IMR-90 (cell line): ENCODE measurements at regions not wholly inside any gene's neighbourhood (a gene's known extent, or its start where the extent isn't known, plus 50 kb on each side); places are given as distances from the start of the nearest gene placed in this dataset.
A peak's percentile ranks its signal among the peaks of the same experiment; 100 is the strongest.

Experiments used
- ATAC-seq: fragments of 200-7000 bp; cut with Tn5 transposase; 2 replicates; pipeline ENCODE4 v1.9.1; 2020; ENCODE audit warnings: low read depth, mild to moderate bottlenecking, moderate library complexity
- BruUV-seq: library from RNA; stranded (reverse); fragments of 400-500 nt; replicated peaks from 2 replicates; lab custom pipeline; 2021; lab: Mats Ljungman, UMichigan
- CTCF ChIA-PET: fragments of 300-600 bp; formaldehyde crosslinking; extraction: SDS; loops from one replicate; lab custom pipeline; 2021; ENCODE audit warnings: antibody characterized with exemption; lab: Yijun Ruan, JAX
- POLR2A ChIA-PET: fragments of 300-600 bp; sonication (Branson Sonifier 250); formaldehyde crosslinking; loops from one replicate; lab custom pipeline; 2022; ENCODE audit warnings: antibody characterized with exemption; ENCODE audit not compliant: unreplicated experiment; lab: Charles Lee
- DNase-seq: peaks from one replicate; pipeline ENCODE4 v3.0.0; 2013
- H2AFZ ChIP-seq: replicated peaks from 2 replicates; pipeline ENCODE3; 2013; ENCODE audit warnings: low read length, mild to moderate bottlenecking; ENCODE audit not compliant: poor library complexity
- H2AK5ac ChIP-seq: 2 replicates; pipeline ENCODE4 v1.6.1; 2013; ENCODE audit warnings: low read depth, low read length, inconsistent platforms
- H2AK9ac ChIP-seq: replicated peaks from 2 replicates; pipeline ENCODE3; 2013; ENCODE audit warnings: mild to moderate bottlenecking, low read depth, low read length, moderate library complexity; ENCODE audit not compliant: poor library complexity
- H2BK120ac ChIP-seq: 2 replicates; pipeline ENCODE4 v1.6.1; 2013; ENCODE audit warnings: low read depth, low read length, inconsistent platforms
- H2BK15ac ChIP-seq: 3 replicates; pipeline ENCODE4 v1.6.1; 2013; ENCODE audit warnings: low read depth, low read length, inconsistent platforms
- H2BK20ac ChIP-seq: 2 replicates; pipeline ENCODE4 v1.6.1; 2013; ENCODE audit warnings: low read depth, mild to moderate bottlenecking, inconsistent platforms, low read length, moderate library complexity
- H2BK5ac ChIP-seq: 2 replicates; pipeline ENCODE4 v1.6.1; 2013; ENCODE audit warnings: mild to moderate bottlenecking, low read depth, low read length, inconsistent platforms; ENCODE audit not compliant: poor library complexity, severe bottlenecking
- H3K14ac ChIP-seq: replicated peaks from 2 replicates; pipeline ENCODE4 v1.6.1; 2013; ENCODE audit warnings: low read depth, low read length, inconsistent platforms
- H3K18ac ChIP-seq: 2 replicates; pipeline ENCODE4 v1.6.1; 2013; ENCODE audit warnings: low read depth, low read length, control low read depth
- H3K23ac ChIP-seq: 2 replicates; pipeline ENCODE4 v1.6.1; 2013; ENCODE audit warnings: low read depth, low read length, inconsistent platforms
- H3K27ac ChIP-seq: 2 replicates; pipeline ENCODE4 v1.5.1; 2013; ENCODE audit warnings: mild to moderate bottlenecking, control low read depth, low read length; ENCODE audit not compliant: insufficient read depth
- H3K27me3 ChIP-seq: 2 replicates; pipeline ENCODE4 v1.6.1; 2013; ENCODE audit warnings: low read length; ENCODE audit not compliant: control insufficient read depth, insufficient read depth
- H3K36me3 ChIP-seq: 2 replicates; pipeline ENCODE4 v1.6.1; 2013; ENCODE audit warnings: low read length, mixed read lengths; ENCODE audit not compliant: control insufficient read depth, insufficient read depth
- H3K4ac ChIP-seq: 2 replicates; pipeline ENCODE4 v1.6.1; 2013; ENCODE audit warnings: low read depth, low read length, inconsistent platforms
- H3K4me1 ChIP-seq: 2 replicates; pipeline ENCODE4 v1.6.1; 2013; ENCODE audit warnings: low read length, mixed read lengths; ENCODE audit not compliant: control insufficient read depth, insufficient read depth
- H3K4me2 ChIP-seq: 2 replicates; pipeline ENCODE4 v1.6.1; 2013; ENCODE audit warnings: low read depth, mild to moderate bottlenecking, control low read depth, low read length, moderate library complexity
- H3K4me3 ChIP-seq: 2 replicates; pipeline ENCODE4 v1.5.1; 2013; ENCODE audit warnings: low read depth, mild to moderate bottlenecking, control low read depth, low read length, moderate library complexity; ENCODE audit not compliant: insufficient read depth
- H3K56ac ChIP-seq: 2 replicates; pipeline ENCODE4 v1.6.1; 2013; ENCODE audit warnings: low read length, inconsistent platforms; ENCODE audit not compliant: insufficient read depth; ENCODE audit errors: extremely low read depth
- H3K79me1 ChIP-seq, 2 experiments: 2 replicates each; pipeline ENCODE4 v1.6.1; 2013; ENCODE audit warnings: low read length in 2 of 2, inconsistent platforms in 1 of 2, low read depth in 1 of 2
- H3K9ac ChIP-seq: 2 replicates; pipeline ENCODE4 v1.6.1; 2013; ENCODE audit warnings: low read depth, low read length, control low read depth
- H3K9me1 ChIP-seq: 2 replicates; pipeline ENCODE4 v1.6.1; 2013; ENCODE audit warnings: low read length, inconsistent platforms; ENCODE audit not compliant: insufficient read depth
- H3K9me3 ChIP-seq: 2 replicates; pipeline ENCODE4 v1.6.1; 2013; ENCODE audit warnings: low read length; ENCODE audit not compliant: control insufficient read depth, insufficient read depth
- H4K20me1 ChIP-seq: 2 replicates; pipeline ENCODE4 v1.6.1; 2013; ENCODE audit warnings: low read length, inconsistent platforms; ENCODE audit not compliant: insufficient read depth
- H4K5ac ChIP-seq: 2 replicates; pipeline ENCODE4 v1.6.1; 2013; ENCODE audit warnings: mild to moderate bottlenecking, low read depth, low read length, control low read depth
- H4K8ac ChIP-seq, 2 experiments: 2 replicates each; pipeline ENCODE4 v1.6.1; 2013; ENCODE audit warnings: low read depth in 2 of 2, low read length in 2 of 2, control low read depth in 1 of 2, inconsistent platforms in 1 of 2
- H4K91ac ChIP-seq: 2 replicates; pipeline ENCODE4 v1.6.1; 2013; ENCODE audit warnings: low read depth, low read length, inconsistent platforms; ENCODE audit not compliant: insufficient read depth
- BHLHE40 ChIP-seq: fragments of 150-350 bp; IDR thresholded peaks from 2 replicates; pipeline ENCODE4 v1.6.1; 2016; ENCODE audit warnings: mild to moderate bottlenecking, low read depth, low read length
- CEBPB ChIP-seq: IDR thresholded peaks from 2 replicates; pipeline ENCODE4 v1.6.1; 2012; ENCODE audit warnings: low read depth, low read length, improper control_type of control experiment
- CTCF ChIP-seq: conservative IDR thresholded peaks from 2 replicates; pipeline ENCODE4 v1.5.1; 2012; ENCODE audit warnings: mild to moderate bottlenecking, low read depth, low read length, improper control_type of control experiment
- ELK1 ChIP-seq: fragments of 150-350 bp; IDR thresholded peaks from 2 replicates; pipeline ENCODE4 v1.6.1; 2016; ENCODE audit warnings: low read depth, mild to moderate bottlenecking, low read length, moderate library complexity, borderline replicate concordance
- FOS ChIP-seq: fragments of 150-350 bp; IDR thresholded peaks from 2 replicates; pipeline ENCODE4 v1.6.1; 2016; ENCODE audit warnings: low read depth, low read length
- MAFK ChIP-seq: IDR thresholded peaks from 2 replicates; pipeline ENCODE4 v1.6.1; 2012; ENCODE audit warnings: low read depth, low read length, improper control_type of control experiment
- MAZ ChIP-seq: IDR thresholded peaks from 2 replicates; pipeline ENCODE4 v1.6.1; 2012; ENCODE audit warnings: low read depth, mild to moderate bottlenecking, low read length, improper control_type of control experiment, moderate library complexity, borderline replicate concordance
- MXI1 ChIP-seq: IDR thresholded peaks from 2 replicates; pipeline ENCODE4 v1.6.1; 2012; ENCODE audit warnings: low read depth, mild to moderate bottlenecking, low read length, moderate library complexity, borderline replicate concordance
- NFE2L2 ChIP-seq: fragments of 150-350 bp; IDR thresholded peaks from 2 replicates; pipeline ENCODE4 v1.6.1; 2016; ENCODE audit warnings: low read depth, mild to moderate bottlenecking, low read length
- POLR2A ChIP-seq: IDR thresholded peaks from 2 replicates; pipeline ENCODE4 v1.6.1; 2012; ENCODE audit warnings: mild to moderate bottlenecking, low read depth, low read length
- RCOR1 ChIP-seq: IDR thresholded peaks from 2 replicates; pipeline ENCODE4 v1.6.1; 2012; ENCODE audit warnings: mild to moderate bottlenecking, low read length, improper control_type of control experiment; ENCODE audit not compliant: insufficient replicate concordance
- USF2 ChIP-seq: fragments of 150-350 bp; IDR thresholded peaks from 2 replicates; pipeline ENCODE4 v1.6.1; 2017; ENCODE audit warnings: mild to moderate bottlenecking, antibody characterized with exemption, low read length, low read depth
- WGBS, 2 experiments: methylation state at CpG; one replicate each; pipeline versions ENCODE4 v1.1.5 to v1.1.7; 2013; ENCODE audit warnings: missing lambda C conversion rate in 2 of 2; ENCODE audit not compliant: insufficient read length in 1 of 2; ENCODE audit errors: extremely low coverage in 2 of 2; 5-methylcytosine and 5-hydroxymethylcytosine counted together
- dilution Hi-C: fragments of 300-500 bp; cut with HindIII; formaldehyde crosslinking; loops from one replicate; pipeline ENCODE4 v1.14.3; 2018; ENCODE audit warnings: low sequenced_read_pairs; ENCODE audit not compliant: unreplicated experiment
- in situ Hi-C: fragments of 300-500 bp; cut with MboI; formaldehyde crosslinking; loops from 3 replicates; pipeline ENCODE4 v1.14.3; 2019; ENCODE audit warnings: low sequenced_read_pairs, inconsistent platforms, mixed read lengths
- intact Hi-C: fragments of 100-400 bp; cut with micrococcal nuclease; formaldehyde crosslinking; loops from 2 replicates; pipeline ENCODE4 v1.10.0; 2022

GRCh38 chr22:22069450-22070370, 87.1 kb upstream of the TOP3B start:
- no peak overlapping the region for H2BK5ac ChIP-seq
- H3K4ac ChIP-seq: no peak overlapping the region
- no peaks in the 10 kb centered on the region for H3K36me3 ChIP-seq
- no CpG with 5 or more reads among the region's 6 CpGs for WGBS, 2 experiments
- no peak overlapping the region for H2BK20ac ChIP-seq
- H3K4me3 ChIP-seq: no peak overlapping the region
- intact Hi-C loops (no loop called here), dilution Hi-C loops (no loop called here), in situ Hi-C loops (no loop called here)
- no peak overlapping the region for H3K27ac ChIP-seq
- no peaks in the 10 kb centered on the region for H4K20me1 ChIP-seq
- no peaks in the 10 kb centered on the region for H3K9me3 ChIP-seq
- no peak overlapping the region for H3K4me2 ChIP-seq
- no peak for DNase-seq
- TF ChIP-seq MAFK (no peak), BHLHE40 (no peak), CTCF (no peak), CEBPB (no peak), FOS (no peak), POLR2A (no peak), NFE2L2 (no peak), MAZ (no peak), USF2 (no peak), MXI1 (no peak), ELK1 (no peak), RCOR1 (no peak)
- H2BK120ac ChIP-seq: no peak overlapping the region
- ChIA-PET CTCF (interaction anchor here (2.6 kb wide), 1 partner anchor 9 kb away, joined by 8 read pairs; no protein-coding TSS in a partner anchor), POLR2A (no interaction called here)
- no peak overlapping the region for H2AK5ac ChIP-seq
- H3K9me1 ChIP-seq: peaks cover 7% of the 10 kb centered on the region; the same call in 1 of the 2 replicates
- no peak overlapping the region for H3K23ac ChIP-seq
- BruUV-seq: no TSS peak
- H3K14ac ChIP-seq: no peak overlapping the region
- no peak overlapping the region for H4K8ac ChIP-seq
- H3K27me3 ChIP-seq: peaks cover 34% of the 10 kb centered on the region
- no peak overlapping the region for H3K18ac ChIP-seq
- H4K91ac ChIP-seq: no peak overlapping the region
- 0 out of 3 replicates have a peak overlapping the region, but pooled peaks have one; percentile 23 for H2BK15ac ChIP-seq
- no peaks in the 10 kb centered on the region for H3K79me1 ChIP-seq
- no peak overlapping the region for H3K56ac ChIP-seq
- no peak overlapping the region for H2AK9ac ChIP-seq
- H2AFZ ChIP-seq: no peak overlapping the region
- no peak overlapping the region for H4K5ac ChIP-seq
- no peak overlapping the region for H3K9ac ChIP-seq
- peaks cover 6% of the 10 kb centered on the region; the same call in 1 of the 2 replicates for H3K4me1 ChIP-seq
- ATAC-seq: no peak
